Right kidney (tissue), 1 donor: ENCODE measurements at regions not wholly inside any gene's neighbourhood (a gene's known extent, or its start where the extent isn't known, plus 50 kb on each side); places are given as distances from the start of the nearest gene placed in this dataset.

Source experiments
- DNase-seq: peaks from one replicate; pipeline ENCODE4 v3.0.0-alpha.2; 2016

GRCh38 chr3:81439108-81439507 is 322.3 kb downstream of the GBE1 start:
- no peak for DNase-seq

- DNase-seq = no peak
Observed at GRCh38 chr3:81437683-81438082, 323.8 kb downstream of the GBE1 start.

DNA sequence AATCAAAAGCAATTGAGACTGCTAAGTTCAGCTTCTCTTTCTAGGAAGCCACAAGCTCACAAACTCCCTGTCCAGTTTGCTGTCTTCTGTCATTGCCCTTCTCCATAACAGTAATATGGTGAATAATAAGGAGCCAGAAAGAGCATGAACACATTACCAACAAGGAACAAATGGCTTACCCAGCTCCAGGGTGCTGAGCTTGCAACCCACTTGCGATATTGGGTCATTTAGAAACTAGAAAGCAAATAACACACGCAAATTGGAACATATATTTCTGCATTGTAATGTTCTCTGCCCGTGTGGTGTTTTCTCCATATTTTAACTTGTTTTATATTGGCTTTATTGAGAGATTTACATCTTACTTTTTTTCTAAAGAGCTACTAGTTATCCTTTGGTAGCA is 325.3 kb downstream of the GBE1 start:
- no peak for DNase-seq

- DNase-seq = no peak
Observed at GRCh38 chr3:81435050-81435449, 326.4 kb downstream of the GBE1 start.

- DNase-seq = no peak
Observed at GRCh38 chr3:81434161-81434560, 327.3 kb downstream of the GBE1 start.

- DNase-seq = no peak
Observed at GRCh38 chr3:81433675-81434074, 327.8 kb downstream of the GBE1 start.

DNA sequence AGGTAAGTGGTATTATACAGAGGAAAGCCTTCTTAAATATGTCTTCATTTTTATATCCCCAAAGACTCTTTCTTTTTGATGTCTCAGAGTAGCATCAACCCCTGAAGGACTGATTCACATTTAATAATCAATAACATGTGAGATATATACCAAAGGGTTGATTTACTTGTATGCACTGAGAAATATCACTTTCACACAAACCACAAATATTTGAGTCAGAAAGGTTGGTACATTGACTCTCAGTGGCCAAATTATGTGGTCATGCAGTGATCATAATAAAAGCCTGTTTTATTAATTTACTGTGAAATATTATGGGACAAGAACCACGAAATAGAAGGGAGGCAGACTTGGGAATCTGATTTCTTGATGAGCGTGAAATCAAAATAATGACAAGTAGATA is 329.0 kb downstream of the GBE1 start:
- no peak for DNase-seq

DNA sequence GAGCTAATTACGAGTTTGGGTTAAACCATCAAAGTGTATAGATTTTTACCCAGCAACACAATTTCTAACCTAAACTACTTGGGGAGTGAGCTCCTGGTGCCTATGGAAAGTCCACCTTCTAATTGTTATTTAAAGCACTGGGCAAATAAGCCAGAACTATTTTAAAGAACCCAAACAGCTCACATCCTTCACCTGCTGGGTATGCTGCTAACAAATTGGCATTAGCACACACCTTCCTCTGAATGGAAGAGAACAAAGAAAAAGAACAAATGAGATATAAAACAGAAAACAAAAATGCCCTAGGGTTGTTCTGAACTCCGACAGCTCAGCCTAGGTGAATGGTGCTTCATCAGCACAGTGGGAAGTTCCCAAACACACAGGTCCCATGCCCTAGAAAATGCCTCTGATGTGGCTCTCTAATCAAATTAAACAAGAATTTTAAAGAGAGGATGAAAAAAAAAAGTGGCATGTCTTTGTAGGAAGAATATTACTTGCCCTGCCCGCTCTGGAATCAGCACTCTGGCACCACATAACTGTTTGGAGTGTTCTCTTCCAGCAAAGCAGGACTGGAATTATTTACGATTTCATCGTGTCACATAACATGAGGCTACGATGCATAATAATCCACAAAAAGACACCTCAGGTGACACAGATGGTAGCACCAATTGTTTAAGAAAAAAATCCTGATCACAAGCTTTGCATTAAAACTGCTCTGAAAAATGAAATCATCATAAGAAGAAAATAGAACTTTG is 334.4 kb downstream of the GBE1 start:
- no peak for DNase-seq

DNA sequence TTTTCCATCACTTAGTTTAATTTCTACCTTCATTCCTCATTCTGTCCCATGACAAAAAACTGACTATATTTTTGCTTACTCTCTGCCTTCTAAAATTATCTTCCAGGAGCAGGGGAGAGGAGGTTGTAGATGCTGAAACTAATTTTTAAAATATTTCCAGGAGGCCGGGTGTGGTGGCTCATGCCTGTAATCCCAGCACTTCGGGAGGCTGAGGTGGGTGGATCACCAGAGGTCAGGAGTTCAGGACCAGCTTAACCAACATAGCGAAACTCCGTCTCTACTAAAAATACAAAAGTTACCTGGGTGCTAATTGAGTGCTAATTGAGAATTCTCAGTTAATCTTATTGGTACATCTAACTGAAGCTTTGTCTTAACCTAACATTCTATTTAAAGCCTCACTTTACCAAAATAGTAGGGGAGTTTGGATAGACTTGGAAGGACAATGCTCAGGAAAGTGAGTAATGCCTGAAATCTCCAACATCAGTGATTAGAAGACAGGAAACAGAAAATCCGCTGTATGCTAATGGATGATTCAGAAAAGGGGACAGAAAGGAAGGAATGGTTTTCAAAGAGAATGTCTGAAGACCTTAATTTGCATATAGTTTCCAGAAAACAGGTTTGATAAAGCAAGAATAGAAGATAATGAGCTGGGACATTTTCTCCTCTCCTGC is 336.1 kb downstream of the GBE1 start:
- no peak for DNase-seq

- no peak for DNase-seq
Observed at GRCh38 chr3:81419228-81419627, 342.2 kb downstream of the GBE1 start.

- no peak for DNase-seq
Observed at GRCh38 chr3:81416812-81417211, 344.6 kb downstream of the GBE1 start.

DNA sequence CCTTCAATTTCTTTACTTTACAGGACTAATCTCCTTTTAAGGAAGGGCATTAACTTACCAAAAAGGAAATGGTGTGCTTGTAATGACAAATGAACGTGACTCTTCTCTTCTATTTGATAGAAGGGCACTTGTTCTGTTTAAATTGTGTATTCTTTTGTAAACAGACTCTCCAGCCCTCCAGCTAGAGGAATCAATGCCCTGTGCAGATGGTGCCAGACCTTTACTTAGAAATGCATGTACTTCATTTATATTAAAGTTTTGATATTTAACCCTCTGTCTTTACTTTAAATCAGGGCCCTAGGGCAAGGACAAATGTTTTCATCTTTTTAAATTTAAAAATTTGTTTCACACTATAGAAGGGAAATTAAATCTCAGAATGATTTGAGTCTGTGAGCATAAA is 355.1 kb downstream of the GBE1 start:
- no peak for DNase-seq

DNA sequence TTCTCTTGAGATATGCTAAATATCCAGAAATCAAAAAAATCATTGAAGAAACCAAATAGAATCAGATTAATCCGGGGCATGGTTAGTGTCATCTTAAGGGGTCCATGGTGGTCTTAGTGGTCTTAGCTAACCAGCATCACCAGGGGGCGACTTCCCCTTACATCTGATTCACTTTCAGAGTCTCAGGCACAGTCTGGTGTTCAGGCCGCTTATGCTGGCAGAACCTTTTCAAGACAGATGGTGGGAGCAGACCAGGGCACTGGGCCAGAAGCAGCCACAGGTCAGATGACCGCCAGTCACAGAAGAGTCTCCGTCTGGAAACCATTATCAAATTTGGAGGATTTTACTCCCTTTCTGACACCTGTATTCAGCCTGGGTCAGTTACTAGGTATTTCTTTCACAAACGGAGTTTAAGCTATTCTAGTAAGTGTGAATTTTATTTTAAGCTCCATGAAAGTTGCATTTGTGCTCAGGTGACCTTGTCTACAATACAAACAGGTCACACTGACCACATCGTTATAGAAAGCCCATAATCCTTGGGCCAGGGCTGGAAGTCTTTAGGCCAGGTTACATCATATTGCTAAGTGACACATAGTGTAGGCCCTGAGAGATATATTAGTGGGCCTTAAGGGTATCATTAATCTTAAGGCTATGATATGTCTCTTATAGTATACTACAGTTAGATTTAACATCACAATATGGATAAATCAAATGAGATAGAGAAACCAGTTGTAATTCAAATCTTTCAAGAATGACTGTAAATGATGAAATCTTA is 365.5 kb downstream of the GBE1 start:
- DNase-seq = no peak

DNA sequence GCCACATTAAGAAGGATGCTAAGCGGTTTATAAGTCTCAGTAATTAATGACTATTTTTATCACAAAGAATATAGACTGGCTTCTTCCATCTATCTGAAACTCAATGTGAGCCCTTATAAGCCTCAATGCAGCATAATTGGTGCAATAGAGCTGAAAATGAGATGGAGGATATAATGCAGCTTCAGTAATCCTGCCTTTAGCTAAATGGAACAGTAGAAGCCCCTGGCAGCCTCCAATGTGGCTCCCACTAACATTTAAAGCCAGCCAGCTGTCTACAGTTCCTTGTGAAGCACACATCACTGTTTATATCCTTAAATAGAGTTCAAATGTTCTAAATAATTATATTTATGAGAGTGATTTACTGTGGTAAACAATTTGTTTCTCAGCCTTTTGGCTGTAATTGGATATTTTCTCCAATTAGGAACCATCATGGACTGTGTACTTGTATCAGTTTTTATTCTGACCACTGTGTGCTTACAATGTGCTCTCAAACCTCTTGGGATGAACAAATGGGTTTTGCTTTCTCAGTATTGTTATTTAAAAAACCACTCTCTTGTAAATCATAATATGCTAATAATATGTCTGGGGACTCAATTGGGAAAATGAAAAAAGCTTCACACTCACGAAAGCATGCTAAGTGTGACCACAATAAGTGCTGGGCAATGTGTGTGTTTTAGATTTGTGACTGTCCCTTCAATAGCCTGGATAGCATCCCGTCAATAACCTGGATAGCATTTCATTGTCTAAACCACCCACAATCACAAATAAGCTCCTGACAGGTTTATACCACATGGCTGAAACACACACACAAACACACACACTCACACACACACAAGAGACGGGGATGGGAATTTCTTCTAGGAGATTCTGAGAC is 366.6 kb downstream of the GBE1 start:
- DNase-seq = no peak

- no peak for DNase-seq
Observed at GRCh38 chr3:81393251-81393650, 368.2 kb downstream of the GBE1 start.

GRCh38 chr3:81390796-81391195 is 370.6 kb downstream of the GBE1 start:
- DNase-seq = no peak

- no peak for DNase-seq
Observed at GRCh38 chr3:81388191-81388590, 373.3 kb downstream of the GBE1 start.

GRCh38 chr3:81382470-81382869 is 379.0 kb downstream of the GBE1 start:
- no peak for DNase-seq

DNA sequence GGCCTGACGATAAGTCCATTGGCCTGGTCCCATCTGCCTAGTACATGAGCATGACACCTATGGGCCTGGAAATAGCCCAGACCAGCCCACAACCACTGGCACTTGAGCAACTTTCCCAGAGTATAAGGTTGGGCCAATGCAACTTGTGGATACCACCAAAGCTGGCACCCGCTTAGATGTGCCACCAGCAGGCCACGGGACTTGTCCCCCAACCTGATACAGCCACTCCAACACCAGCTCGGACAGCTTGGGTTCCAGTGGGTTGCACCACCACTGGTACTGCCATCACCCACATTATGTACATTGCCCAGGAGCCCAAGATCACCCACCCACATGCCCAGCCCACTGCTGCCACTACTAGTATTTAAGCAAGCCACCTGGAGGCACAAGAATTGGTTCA is 381.2 kb downstream of the GBE1 start:
- DNase-seq = no peak

GRCh38 chr3:81378552-81379293 is 382.7 kb downstream of the GBE1 start:
- no peak for DNase-seq

DNA sequence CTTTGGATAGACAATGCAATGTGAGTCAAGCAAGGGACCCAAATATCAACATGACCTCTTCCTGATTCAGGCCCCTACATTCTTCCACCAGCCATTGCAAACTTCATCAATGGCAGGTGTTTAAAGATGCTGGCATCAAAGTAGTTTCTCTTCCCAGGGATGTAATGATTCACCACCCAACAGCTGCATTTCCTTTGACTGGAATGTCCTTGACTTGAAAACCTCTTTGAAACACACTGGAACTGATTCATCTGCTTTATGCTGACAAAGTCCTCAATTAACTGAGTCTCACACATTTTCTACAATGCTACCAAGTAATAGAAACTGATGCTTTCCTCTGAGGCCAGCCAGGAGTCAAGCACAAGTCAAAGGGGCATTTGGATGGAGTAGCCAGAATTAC is 385.5 kb downstream of the GBE1 start:
- no peak for DNase-seq

- DNase-seq = no peak
Observed at GRCh38 chr3:81364411-81364810, 397.0 kb downstream of the GBE1 start.
